K562 (cell line): ENCODE measurements at regions not wholly inside any gene's neighbourhood (a gene's known extent, or its start where the extent isn't known, plus 50 kb on each side); places are given as distances from the start of the nearest gene placed in this dataset.
"Not testable (repeated sequence)": the region's sequence is repeated elsewhere in the genome, so short reads cannot be mapped to it uniquely, and the experiment has no call there.

Experiments used
- DMBX1 ChIP-seq: fragments of 250-450 bp; sonication (Bioruptor Pico); IDR thresholded peaks from 2 replicates; pipeline ENCODE4 v1.8.0; 2022; ENCODE audit warnings: inconsistent platforms, mild to moderate bottlenecking, moderate library complexity, borderline replicate concordance
- ELF2 ChIP-seq: fragments of 250-450 bp; sonication (Bioruptor Pico); IDR thresholded peaks from 2 replicates; pipeline ENCODE4 v1.5.0; 2021; ENCODE audit warnings: mild to moderate bottlenecking
- ERF ChIP-seq: fragments of 450-650 bp; formaldehyde crosslinking; IDR thresholded peaks from 2 replicates; pipeline ENCODE4 v1.4.0; 2020; ENCODE audit warnings: mild to moderate bottlenecking, mixed read lengths
- HDAC8 ChIP-seq: fragments of 450-650 bp; IDR thresholded peaks from 2 replicates; pipeline ENCODE4 v1.6.1; 2016; ENCODE audit warnings: mild to moderate bottlenecking, missing genetic modification characterization, moderate library complexity, missing compliant biosample characterization
- HSF4 ChIP-seq: fragments of 250-450 bp; sonication (Bioruptor Pico); IDR thresholded peaks from 2 replicates; pipeline ENCODE4 v2.1.2; 2022; ENCODE audit warnings: mild to moderate bottlenecking, moderate library complexity, borderline replicate concordance
- KLF13 ChIP-seq: fragments of 450-650 bp; IDR thresholded peaks from 2 replicates; pipeline ENCODE4 v1.6.1; 2016; ENCODE audit warnings: missing genetic modification characterization, low read depth, mild to moderate bottlenecking, missing compliant biosample characterization, moderate library complexity, borderline replicate concordance
- MYC ChIP-seq, 2 experiments: fragments of 250-450 bp in 1 of 2; sonication (Bioruptor Pico) in 1 of 2; IDR thresholded peaks; 2 replicates each; pipeline versions ENCODE4 v1.5.1 to v1.6.1; 2012 to 2021; ENCODE audit warnings: low read depth in 2 of 2, borderline replicate concordance in 1 of 2, improper control_type of control experiment in 1 of 2, low read length in 1 of 2, mild to moderate bottlenecking in 1 of 2, moderate library complexity in 1 of 2
- ZBTB17 ChIP-seq: fragments of 450-650 bp; formaldehyde crosslinking; IDR thresholded peaks from 2 replicates; pipeline ENCODE4 v1.4.0; 2020; ENCODE audit warnings: mild to moderate bottlenecking
- ZNF134 ChIP-seq: fragments of 250-450 bp; sonication (Bioruptor Pico); conservative IDR thresholded peaks from 2 replicates; pipeline ENCODE4 v1.4.0; 2020
- ZNF165 ChIP-seq: fragments of 250-450 bp; sonication (Bioruptor Pico); IDR thresholded peaks from 2 replicates; pipeline ENCODE4 v1.4.0; 2020; ENCODE audit warnings: borderline replicate concordance
- ZNF175 ChIP-seq: fragments of 200-800 bp; sonication (Bioruptor generic); IDR thresholded peaks from 2 replicates; pipeline ENCODE4 v1.6.1; 2016; ENCODE audit warnings: low read depth, mild to moderate bottlenecking, missing genetic modification characterization, missing compliant biosample characterization
- ZNF41 ChIP-seq: fragments of 250-450 bp; sonication (Bioruptor Pico); conservative IDR thresholded peaks from 2 replicates; pipeline ENCODE4 v1.4.0; 2020; ENCODE audit warnings: mild to moderate bottlenecking
- ZNF589 ChIP-seq: fragments of 200-800 bp; sonication (Bioruptor generic); IDR thresholded peaks from 2 replicates; pipeline ENCODE4 v1.6.1; 2016; ENCODE audit warnings: low read depth, missing genetic modification characterization, missing compliant biosample characterization
- TF ChIP-seq, protein P1 (sequence below): fragments of 250-450 bp; sonication (Bioruptor Pico); IDR thresholded peaks from 2 replicates; pipeline ENCODE4 v1.8.0; 2022; ENCODE audit warnings: moderate library complexity, mild to moderate bottlenecking, inconsistent platforms
- TF ChIP-seq, protein P2 (sequence below): fragments of 450-650 bp; formaldehyde crosslinking; IDR thresholded peaks from 2 replicates; pipeline ENCODE4 v1.4.0; 2020; ENCODE audit warnings: mild to moderate bottlenecking, moderate library complexity
- TF ChIP-seq, protein P3 (sequence below): fragments of 250-450 bp; sonication (Bioruptor Pico); IDR thresholded peaks from 2 replicates; pipeline ENCODE4 v1.4.0; 2020; ENCODE audit warnings: mild to moderate bottlenecking
- TF ChIP-seq, protein P4 (sequence below): fragments of 250-450 bp; sonication (Bioruptor Pico); IDR thresholded peaks from 2 replicates; pipeline ENCODE4 v1.8.0; 2021; ENCODE audit warnings: moderate library complexity, mild to moderate bottlenecking, inconsistent platforms
- TF ChIP-seq, protein P5 (sequence below): fragments of 450-650 bp; conservative IDR thresholded peaks from 2 replicates; pipeline ENCODE4 v1.6.1; 2016; ENCODE audit warnings: missing genetic modification characterization, low read depth, mild to moderate bottlenecking, missing compliant biosample characterization, moderate library complexity
- TF ChIP-seq, protein P6 (sequence below): fragments of 450-650 bp; formaldehyde crosslinking; IDR thresholded peaks from 2 replicates; pipeline ENCODE4 v1.4.0; 2022; ENCODE audit warnings: mild to moderate bottlenecking, moderate library complexity

DNA sequence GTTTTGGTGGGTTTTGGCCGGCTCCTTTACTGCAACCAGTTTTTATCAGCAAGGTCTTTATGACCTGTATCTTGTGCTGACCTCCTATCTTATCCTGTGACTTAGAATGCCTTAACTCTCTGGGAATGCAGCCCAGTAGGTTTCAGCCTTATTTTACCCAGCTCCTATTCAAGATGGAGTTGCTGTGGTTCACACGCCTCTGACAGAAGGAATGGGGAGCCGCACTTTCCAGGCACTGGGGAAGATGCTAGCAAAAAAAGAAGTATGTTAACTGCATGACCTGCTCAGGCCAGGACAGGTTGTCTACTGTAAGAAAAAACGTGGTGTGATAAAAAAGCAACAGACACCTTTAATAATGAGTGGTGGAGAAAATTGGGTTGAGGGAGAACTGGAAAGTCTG, 112.2 kb upstream of the OR9Q1 start (continued):
- TF ChIP-seq, protein P1, sequence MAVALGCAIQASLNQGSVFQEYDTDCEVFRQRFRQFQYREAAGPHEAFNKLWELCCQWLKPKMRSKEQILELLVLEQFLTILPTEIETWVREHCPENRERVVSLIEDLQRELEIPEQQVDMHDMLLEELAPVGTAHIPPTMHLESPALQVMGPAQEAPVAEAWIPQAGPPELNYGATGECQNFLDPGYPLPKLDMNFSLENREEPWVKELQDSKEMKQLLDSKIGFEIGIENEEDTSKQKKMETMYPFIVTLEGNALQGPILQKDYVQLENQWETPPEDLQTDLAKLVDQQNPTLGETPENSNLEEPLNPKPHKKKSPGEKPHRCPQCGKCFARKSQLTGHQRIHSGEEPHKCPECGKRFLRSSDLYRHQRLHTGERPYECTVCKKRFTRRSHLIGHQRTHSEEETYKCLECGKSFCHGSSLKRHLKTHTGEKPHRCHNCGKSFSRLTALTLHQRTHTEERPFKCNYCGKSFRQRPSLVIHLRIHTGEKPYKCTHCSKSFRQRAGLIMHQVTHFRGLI (CRISPR knock-in tag) = peak; percentile 87; the same call in 1 of the 2 replicates
- TF ChIP-seq HDAC8 = peak; percentile 87; the same call in 1 of the 2 replicates
- TF ChIP-seq, protein P2, sequence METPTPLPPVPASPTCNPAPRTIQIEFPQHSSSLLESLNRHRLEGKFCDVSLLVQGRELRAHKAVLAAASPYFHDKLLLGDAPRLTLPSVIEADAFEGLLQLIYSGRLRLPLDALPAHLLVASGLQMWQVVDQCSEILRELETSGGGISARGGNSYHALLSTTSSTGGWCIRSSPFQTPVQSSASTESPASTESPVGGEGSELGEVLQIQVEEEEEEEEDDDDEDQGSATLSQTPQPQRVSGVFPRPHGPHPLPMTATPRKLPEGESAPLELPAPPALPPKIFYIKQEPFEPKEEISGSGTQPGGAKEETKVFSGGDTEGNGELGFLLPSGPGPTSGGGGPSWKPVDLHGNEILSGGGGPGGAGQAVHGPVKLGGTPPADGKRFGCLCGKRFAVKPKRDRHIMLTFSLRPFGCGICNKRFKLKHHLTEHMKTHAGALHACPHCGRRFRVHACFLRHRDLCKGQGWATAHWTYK (CRISPR knock-in tag) = peak; percentile 73
- TF ChIP-seq ZNF589 (CRISPR knock-in tag) = 0 out of 2 replicates have a peak, but pooled peaks have one; percentile 62
- TF ChIP-seq ELF2 (CRISPR knock-in tag) = 0 out of 2 replicates have a peak, but pooled peaks have one; percentile 41
- peak; percentile 93; the same call in 1 of the 2 replicates for TF ChIP-seq ZNF165 (CRISPR knock-in tag)
- TF ChIP-seq KLF13 (tag) = 0 out of 2 replicates have a peak, but pooled peaks have one; percentile 20
- TF ChIP-seq, protein P3, sequence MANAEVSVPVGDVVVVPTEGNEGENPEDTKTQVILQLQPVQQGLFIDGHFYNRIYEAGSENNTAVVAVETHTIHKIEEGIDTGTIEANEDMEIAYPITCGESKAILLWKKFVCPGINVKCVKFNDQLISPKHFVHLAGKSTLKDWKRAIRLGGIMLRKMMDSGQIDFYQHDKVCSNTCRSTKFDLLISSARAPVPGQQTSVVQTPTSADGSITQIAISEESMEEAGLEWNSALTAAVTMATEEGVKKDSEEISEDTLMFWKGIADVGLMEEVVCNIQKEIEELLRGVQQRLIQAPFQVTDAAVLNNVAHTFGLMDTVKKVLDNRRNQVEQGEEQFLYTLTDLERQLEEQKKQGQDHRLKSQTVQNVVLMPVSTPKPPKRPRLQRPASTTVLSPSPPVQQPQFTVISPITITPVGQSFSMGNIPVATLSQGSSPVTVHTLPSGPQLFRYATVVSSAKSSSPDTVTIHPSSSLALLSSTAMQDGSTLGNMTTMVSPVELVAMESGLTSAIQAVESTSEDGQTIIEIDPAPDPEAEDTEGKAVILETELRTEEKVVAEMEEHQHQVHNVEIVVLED (CRISPR knock-in tag) = peak; percentile 57
- TF ChIP-seq, protein P4, sequence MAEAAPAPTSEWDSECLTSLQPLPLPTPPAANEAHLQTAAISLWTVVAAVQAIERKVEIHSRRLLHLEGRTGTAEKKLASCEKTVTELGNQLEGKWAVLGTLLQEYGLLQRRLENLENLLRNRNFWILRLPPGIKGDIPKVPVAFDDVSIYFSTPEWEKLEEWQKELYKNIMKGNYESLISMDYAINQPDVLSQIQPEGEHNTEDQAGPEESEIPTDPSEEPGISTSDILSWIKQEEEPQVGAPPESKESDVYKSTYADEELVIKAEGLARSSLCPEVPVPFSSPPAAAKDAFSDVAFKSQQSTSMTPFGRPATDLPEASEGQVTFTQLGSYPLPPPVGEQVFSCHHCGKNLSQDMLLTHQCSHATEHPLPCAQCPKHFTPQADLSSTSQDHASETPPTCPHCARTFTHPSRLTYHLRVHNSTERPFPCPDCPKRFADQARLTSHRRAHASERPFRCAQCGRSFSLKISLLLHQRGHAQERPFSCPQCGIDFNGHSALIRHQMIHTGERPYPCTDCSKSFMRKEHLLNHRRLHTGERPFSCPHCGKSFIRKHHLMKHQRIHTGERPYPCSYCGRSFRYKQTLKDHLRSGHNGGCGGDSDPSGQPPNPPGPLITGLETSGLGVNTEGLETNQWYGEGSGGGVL (CRISPR knock-in tag) = peak; percentile 37; the same call in 1 of the 2 replicates
- TF ChIP-seq ERF = peak; percentile 95
- TF ChIP-seq DMBX1 = peak; percentile 96
- 0 out of 2 replicates have a peak, but pooled peaks have one; percentile 36 for TF ChIP-seq ZNF134 (CRISPR knock-in tag)
- peak; percentile 86 for TF ChIP-seq ZBTB17 (CRISPR knock-in tag)
- peak; percentile 82 for TF ChIP-seq ZNF175 (CRISPR knock-in tag)
- peak; percentile 87; the same call in 1 of the 2 replicates for TF ChIP-seq HSF4 (CRISPR knock-in tag)
- TF ChIP-seq, protein P5, sequence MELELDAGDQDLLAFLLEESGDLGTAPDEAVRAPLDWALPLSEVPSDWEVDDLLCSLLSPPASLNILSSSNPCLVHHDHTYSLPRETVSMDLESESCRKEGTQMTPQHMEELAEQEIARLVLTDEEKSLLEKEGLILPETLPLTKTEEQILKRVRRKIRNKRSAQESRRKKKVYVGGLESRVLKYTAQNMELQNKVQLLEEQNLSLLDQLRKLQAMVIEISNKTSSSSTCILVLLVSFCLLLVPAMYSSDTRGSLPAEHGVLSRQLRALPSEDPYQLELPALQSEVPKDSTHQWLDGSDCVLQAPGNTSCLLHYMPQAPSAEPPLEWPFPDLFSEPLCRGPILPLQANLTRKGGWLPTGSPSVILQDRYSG (tag) = peak; percentile 93
- TF ChIP-seq, protein P6, sequence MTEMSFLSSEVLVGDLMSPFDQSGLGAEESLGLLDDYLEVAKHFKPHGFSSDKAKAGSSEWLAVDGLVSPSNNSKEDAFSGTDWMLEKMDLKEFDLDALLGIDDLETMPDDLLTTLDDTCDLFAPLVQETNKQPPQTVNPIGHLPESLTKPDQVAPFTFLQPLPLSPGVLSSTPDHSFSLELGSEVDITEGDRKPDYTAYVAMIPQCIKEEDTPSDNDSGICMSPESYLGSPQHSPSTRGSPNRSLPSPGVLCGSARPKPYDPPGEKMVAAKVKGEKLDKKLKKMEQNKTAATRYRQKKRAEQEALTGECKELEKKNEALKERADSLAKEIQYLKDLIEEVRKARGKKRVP (CRISPR knock-in tag) = peak; percentile 55; the same call in 1 of the 2 replicates
- TF ChIP-seq MYC (IDR thresholded peaks at IDR 0.05; ENCODE audit: low read depth, low read length) = not testable (repeated sequence)
- TF ChIP-seq MYC (CRISPR knock-in tag; IDR thresholded peaks at IDR 0.05; ENCODE audit: borderline replicate concordance, low read depth) = 0 out of 2 replicates have a peak, but pooled peaks have one; percentile 31
- peak; percentile 87 for TF ChIP-seq ZNF41 (CRISPR knock-in tag)
